Muscle of leg (tissue), 3 donors: ENCODE measurements at regions not wholly inside any gene's neighbourhood (a gene's known extent, or its start where the extent isn't known, plus 50 kb on each side); places are given as distances from the start of the nearest gene placed in this dataset.
"Not testable (repeated sequence)": the region's sequence is repeated elsewhere in the genome, so short reads cannot be mapped to it uniquely, and the experiment has no call there.

Experiments
- DNase-seq: peaks from one replicate; pipeline ENCODE4 v3.0.0; 2013
- H3K27ac ChIP-seq: one replicate; pipeline ENCODE4 v1.5.1; 2013; ENCODE audit warnings: mild to moderate bottlenecking, low read length, control low read depth
- H3K27me3 ChIP-seq: one replicate; pipeline ENCODE4 v1.6.1; 2013; ENCODE audit warnings: low read length; ENCODE audit not compliant: control insufficient read depth, insufficient read depth
- H3K36me3 ChIP-seq: one replicate; pipeline ENCODE4 v1.6.1; 2013; ENCODE audit warnings: low read length; ENCODE audit not compliant: control insufficient read depth, insufficient read depth
- H3K4me1 ChIP-seq: one replicate; pipeline ENCODE4 v1.6.1; 2013; ENCODE audit warnings: low read length; ENCODE audit not compliant: control insufficient read depth, insufficient read depth
- H3K4me3 ChIP-seq: one replicate; pipeline ENCODE4 v1.5.1; 2013; ENCODE audit warnings: low read length, control low read depth
- H3K9me3 ChIP-seq: replicated peaks from 2 replicates; pipeline ENCODE4 v1.6.1; 2013; ENCODE audit warnings: low read depth, low read length; ENCODE audit not compliant: control insufficient read depth
- WGBS: methylation state at CpG from one replicate; pipeline ENCODE4 v1.1.5; 2013; ENCODE audit warnings: missing lambda C conversion rate; ENCODE audit not compliant: insufficient coverage; 5-methylcytosine and 5-hydroxymethylcytosine counted together

DNA sequence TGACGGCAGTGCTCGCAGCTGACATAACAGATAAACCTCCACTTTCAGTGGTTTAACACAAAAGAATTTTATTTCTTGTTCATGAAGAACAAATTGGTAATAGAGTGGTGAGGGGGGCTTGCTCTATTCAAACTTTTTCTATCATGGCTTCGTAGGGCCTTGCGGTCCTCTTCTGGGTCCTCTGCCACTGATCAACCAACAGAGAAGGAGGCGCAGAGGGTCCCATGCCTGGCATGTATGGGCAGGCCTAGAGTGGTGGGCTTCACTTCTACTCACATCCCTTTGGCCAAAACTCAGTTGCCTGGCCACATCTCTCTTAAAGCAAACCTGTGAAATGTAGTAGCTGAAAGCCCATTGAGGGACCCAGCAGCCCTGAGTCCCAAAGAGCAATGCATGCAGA lies 460.5 kb downstream of the SIPA1L2 start:
- no CpG with 5 or more reads among the region's 5 CpGs for WGBS
- Histone ChIP-seq H3K27me3 (no peaks in the 10 kb centered on the region), H3K9me3 (peaks cover 2% of the 10 kb centered on the region), H3K36me3 (no peaks in the 10 kb centered on the region), H3K4me3 (no peak overlapping the region), H3K27ac (no peak overlapping the region), H3K4me1 (no peaks in the 10 kb centered on the region)
- DNase-seq: no peak

DNA sequence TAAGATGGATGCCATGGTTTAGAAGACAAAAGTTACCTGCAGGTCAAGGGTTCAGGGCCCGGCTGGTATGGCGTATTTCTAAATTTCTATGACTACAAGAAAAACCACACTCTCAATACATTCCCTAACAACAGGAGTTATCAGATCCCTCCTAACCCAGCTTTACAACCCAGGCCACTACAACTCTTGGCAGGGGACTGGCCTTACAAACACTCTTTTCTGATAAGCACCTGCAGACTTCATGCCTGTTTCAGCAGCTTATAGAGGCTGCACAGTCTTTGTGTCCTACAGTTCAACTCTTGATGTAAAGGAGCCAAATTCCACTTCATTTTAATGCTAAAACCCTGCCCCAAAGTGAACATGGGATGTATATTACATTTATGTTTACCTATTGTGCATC lies 461.4 kb downstream of the SIPA1L2 start:
- 60% methylated on average over 1 of the region's 2 CpGs for whole genome bisulfite sequencing
- H3K4me1 ChIP-seq: no peaks in the 10 kb centered on the region
- H3K4me3 ChIP-seq: no peak overlapping the region
- H3K27ac ChIP-seq: no peak overlapping the region
- peaks cover 2% of the 10 kb centered on the region for H3K9me3 ChIP-seq
- no peaks in the 10 kb centered on the region for H3K27me3 ChIP-seq
- DNase-seq: no peak
- no peaks in the 10 kb centered on the region for H3K36me3 ChIP-seq

DNA sequence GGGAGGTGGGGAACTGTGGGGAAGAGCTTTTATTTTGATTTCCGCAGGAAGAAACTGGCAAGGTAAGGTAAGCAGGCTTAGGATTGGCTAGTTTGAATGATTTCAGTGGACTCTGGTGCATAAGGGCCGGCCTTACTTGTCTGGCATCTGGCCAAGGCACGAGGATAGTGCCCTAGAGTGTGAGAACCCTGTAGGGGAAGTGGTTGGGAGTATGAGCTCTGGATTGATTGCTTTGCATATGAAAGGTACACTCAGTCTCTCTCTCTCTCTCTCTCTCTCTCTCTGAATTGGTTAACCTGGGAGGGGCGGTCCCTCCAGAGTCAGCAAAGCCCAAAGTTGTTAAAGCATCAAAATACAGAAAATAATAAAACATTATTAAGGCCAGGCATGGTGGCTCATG lies 463.0 kb downstream of the SIPA1L2 start:
- no peaks in the 10 kb centered on the region for H3K4me1 ChIP-seq
- WGBS: 50% methylated on average over 1 of the region's 4 CpGs

DNA sequence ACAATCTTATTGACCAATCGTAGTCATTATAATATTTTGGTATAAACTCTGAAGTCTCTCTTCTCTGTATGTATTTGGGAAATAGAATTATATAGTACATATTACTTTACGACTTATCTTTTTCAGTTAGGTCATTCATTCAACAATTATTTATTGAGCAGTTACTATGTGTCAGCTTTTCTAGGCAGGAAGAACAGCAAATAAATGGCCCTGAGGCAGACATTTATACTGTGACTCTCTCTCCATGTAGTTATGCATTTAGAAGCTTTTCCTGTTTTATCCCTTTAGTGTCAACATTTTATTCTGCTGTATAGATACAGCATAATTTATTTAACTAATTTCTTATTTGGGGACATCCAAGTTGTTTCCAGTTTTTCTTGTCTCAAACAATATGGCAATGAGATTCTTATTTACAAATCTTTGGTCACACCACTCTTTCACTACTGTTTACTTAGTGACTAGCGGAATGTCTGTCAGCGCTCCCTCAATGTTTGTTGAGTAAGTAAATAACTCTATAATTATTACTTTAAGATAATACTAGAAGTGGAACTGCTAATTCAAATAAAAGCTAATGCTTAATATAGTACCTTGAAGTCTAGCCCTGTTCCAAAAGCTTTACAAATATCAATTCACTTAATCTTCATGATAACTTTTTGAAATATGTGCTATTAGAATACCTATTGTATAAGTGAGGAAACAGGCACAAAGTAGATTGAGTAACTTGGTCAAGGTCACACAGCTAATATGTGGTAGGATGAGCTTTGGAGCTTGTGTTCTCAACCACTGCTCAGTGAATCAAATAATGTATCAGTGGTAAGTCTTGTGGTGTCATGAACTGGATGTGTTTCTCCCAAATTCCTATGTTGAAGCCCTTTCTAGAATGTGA lies 465.6 kb downstream of the SIPA1L2 start:
- H3K4me3 ChIP-seq: no peak overlapping the region
- no peaks in the 10 kb centered on the region for H3K4me1 ChIP-seq
- H3K36me3 ChIP-seq: no peaks in the 10 kb centered on the region
- DNase-seq: no peak
- H3K27me3 ChIP-seq: no peaks in the 10 kb centered on the region
- no peak overlapping the region for H3K27ac ChIP-seq
- peaks cover 2% of the 10 kb centered on the region for H3K9me3 ChIP-seq
- no CpG with 5 or more reads among the region's 4 CpGs for WGBS

More for the DNA sequence above, 463.0 kb downstream of the SIPA1L2 start:
- no peak overlapping the region for H3K27ac ChIP-seq
- no peak for DNase-seq
- H3K9me3 ChIP-seq: peaks cover 2% of the 10 kb centered on the region
- H3K36me3 ChIP-seq: no peaks in the 10 kb centered on the region
- H3K4me3 ChIP-seq: no peak overlapping the region
- H3K27me3 ChIP-seq: no peaks in the 10 kb centered on the region

DNA sequence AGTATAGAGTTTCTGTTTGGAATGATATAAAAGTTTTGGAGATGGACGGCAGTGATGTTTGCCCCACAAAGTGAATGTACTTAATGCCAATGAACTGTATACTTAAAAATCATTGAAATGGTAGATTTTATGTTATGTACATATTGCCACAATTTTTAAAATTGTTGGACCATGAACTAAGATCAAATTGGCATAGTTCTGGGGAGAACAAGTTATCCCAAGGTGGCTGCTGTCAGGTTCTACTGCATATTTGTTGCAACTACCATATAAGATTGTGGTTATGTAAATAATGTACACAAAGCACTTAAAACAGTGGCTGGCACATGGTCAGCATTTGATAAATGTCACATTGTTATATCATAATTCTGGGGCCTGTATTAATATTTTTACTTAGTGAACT lies 466.4 kb downstream of the SIPA1L2 start:
- DNase-seq: no peak
- peaks cover 2% of the 10 kb centered on the region for H3K9me3 ChIP-seq
- no peaks in the 10 kb centered on the region for H3K27me3 ChIP-seq
- no peak overlapping the region for H3K27ac ChIP-seq
- no CpG with 5 or more reads among the region's 1 CpG for WGBS
- no peaks in the 10 kb centered on the region for H3K36me3 ChIP-seq
- H3K4me1 ChIP-seq: no peaks in the 10 kb centered on the region
- H3K4me3 ChIP-seq: no peak overlapping the region

DNA sequence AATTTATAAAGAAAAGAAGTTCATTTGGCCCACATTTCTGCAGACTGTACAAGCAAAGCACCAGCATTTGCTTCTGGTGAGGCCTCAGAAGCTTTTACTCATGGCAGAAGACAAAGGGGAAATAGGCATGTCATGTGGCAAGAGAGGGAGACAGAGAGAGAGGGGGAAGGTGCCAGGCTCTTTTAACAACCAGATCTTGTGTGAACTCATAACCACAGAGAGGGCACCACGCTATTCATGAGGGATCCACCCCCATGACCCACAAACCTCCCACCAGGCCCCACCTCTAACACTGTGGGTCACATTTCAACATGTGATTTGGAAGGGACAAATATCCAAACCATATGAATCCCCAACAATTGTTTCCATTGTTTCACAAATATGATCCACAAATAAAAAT lies 467.9 kb downstream of the SIPA1L2 start:
- no peak overlapping the region for H3K4me3 ChIP-seq
- H3K4me1 ChIP-seq: no peaks in the 10 kb centered on the region
- peaks cover 2% of the 10 kb centered on the region for H3K9me3 ChIP-seq
- no peak overlapping the region for H3K27ac ChIP-seq
- no CpG with 5 or more reads among the region's 1 CpG for WGBS
- H3K36me3 ChIP-seq: no peaks in the 10 kb centered on the region
- H3K27me3 ChIP-seq: no peaks in the 10 kb centered on the region
- no peak for DNase-seq

DNA sequence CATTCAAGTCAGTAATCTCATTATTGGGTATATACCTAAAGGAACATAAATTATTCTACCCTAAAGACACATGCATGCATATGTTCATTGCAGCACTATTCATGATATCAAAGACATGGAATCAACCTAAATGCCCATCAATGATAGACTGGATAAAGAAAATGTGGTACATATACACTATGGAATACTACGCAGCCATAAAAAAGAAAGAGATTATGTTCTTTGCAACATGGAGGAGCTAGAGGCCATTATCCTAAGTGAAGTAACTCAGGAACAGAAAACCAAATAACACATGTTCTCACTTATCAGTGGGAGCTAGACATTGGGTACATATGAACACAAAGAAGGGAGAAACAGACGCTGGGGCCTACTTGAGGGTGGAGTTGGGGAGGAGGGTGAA lies 471.4 kb downstream of the SIPA1L2 start:
- not testable (repeated sequence) for H3K9me3 ChIP-seq, H3K27ac ChIP-seq, H3K36me3 ChIP-seq, H3K27me3 ChIP-seq, H3K4me1 ChIP-seq, DNase-seq, H3K4me3 ChIP-seq
- no CpG with 5 or more reads among the region's 2 CpGs for WGBS

DNA sequence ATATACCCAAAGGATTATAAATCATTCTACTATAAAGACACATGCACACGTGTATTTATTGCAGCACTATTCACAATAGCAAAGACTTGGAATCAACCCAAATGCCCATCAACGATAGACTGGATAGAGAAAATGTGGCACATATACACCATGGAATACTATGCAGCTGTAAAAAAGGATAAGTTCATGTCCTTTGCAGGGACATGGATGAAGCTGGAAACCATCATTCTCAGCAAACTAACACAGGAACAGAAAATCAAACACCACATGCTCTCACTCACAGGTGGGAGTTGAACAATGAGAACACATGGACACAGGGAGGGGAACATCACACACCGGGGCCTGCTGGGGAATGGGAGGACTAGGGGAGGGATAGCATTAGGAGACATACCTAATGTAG lies 473.9 kb downstream of the SIPA1L2 start:
- H3K27me3 ChIP-seq, H3K4me1 ChIP-seq, H3K4me3 ChIP-seq, DNase-seq, H3K9me3 ChIP-seq, H3K36me3 ChIP-seq, H3K27ac ChIP-seq: not testable (repeated sequence)
- no CpG with 5 or more reads among the region's 3 CpGs for WGBS

DNA sequence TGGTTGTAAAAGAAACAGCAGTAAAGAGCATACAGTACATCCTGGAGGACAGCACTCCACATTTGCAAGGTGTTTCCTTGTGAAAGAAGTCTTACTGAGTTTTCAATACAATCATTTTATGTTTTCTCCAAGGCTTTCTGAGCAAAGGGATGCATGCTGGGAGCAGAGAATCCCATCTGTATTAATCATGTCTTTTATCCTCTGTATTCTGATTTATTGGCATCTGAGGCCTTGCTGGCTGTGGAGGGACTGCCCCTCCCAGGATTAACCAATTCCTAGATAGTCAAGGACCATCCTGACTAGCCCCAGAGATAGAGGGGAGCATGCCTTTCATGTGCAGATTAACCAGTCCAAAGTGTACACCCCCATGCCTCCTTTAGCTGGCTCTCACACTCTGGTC lies 476.3 kb downstream of the SIPA1L2 start:
- Histone ChIP-seq H3K4me1 (no peaks in the 10 kb centered on the region), H3K27me3 (no peaks in the 10 kb centered on the region), H3K36me3 (no peaks in the 10 kb centered on the region), H3K4me3 (no peak overlapping the region), H3K9me3 (no peaks in the 10 kb centered on the region), H3K27ac (no peak overlapping the region)
- DNase-seq: no peak

DNA sequence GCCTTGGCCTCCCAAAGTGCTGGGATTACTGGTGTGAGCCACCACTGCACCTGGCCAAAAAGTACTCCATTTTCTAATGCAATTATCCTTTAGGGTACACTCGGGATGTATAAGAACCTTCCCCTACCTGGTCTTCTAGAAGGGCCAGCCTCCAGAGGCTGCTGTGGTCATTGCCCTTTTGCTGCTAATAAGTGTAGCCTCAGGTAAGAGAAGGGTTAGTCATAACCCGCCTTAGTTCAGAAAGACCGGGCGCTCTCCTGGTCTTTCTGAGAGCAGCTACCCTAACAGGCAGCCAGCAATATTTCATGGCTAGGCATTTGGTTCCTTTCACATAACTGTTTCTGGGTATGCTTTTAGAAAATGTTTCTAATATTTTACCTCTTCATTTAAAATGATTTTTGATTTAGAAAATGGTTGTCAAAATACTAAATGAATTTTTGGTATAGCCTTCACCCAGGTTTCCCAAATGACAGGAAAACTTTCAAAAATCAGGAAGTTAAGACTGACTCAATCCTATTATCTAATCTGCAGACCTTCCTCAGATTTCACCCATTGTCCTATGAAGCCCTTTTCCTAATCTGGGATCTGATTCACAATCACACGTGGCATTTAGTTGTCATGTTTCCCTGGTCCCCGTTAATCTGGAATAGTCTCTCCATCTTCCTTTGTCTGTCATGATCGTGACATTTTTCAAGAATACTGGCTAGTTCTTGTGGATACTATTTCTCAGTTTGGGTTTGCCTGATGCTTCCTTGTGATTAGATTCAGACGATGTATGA lies 479.0 kb downstream of the SIPA1L2 start:
- Histone ChIP-seq H3K36me3 (no peaks in the 10 kb centered on the region), H3K27ac (no peak overlapping the region), H3K9me3 (no peaks in the 10 kb centered on the region), H3K4me3 (no peak overlapping the region), H3K27me3 (no peaks in the 10 kb centered on the region), H3K4me1 (no peaks in the 10 kb centered on the region)
- 40% methylated on average over 1 of the region's 8 CpGs for WGBS
- DNase-seq: no peak
